Gastroesophageal sphincter (tissue), 4 donors: ENCODE measurements at regions not wholly inside any gene's neighbourhood (a gene's known extent, or its start where the extent isn't known, plus 50 kb on each side); places are given as distances from the start of the nearest gene placed in this dataset.

Experiments
- ATAC-seq: fragments of 150-250 bp; one replicate; pipeline ENCODE4 v1.9.1; 2016; ENCODE audit warnings: mild to moderate bottlenecking, moderate library complexity
- H3K27ac ChIP-seq, 4 donors: fragments of 200-600 bp; sonication (generic) in 3 of 4; 1 replicate in 3 of 4; 2 replicates in 1 of 4; pipeline ENCODE4 v1.5.1; 2016 to 2019
- H3K27me3 ChIP-seq: fragments of 200-600 bp; sonication (generic); one replicate; pipeline ENCODE4 v1.5.1; 2019
- H3K36me3 ChIP-seq, 2 donors: fragments of 200-600 bp; sonication (generic); one replicate each; pipeline ENCODE4 v1.5.1; 2019; ENCODE audit warnings: control low read depth in 1 of 2
- H3K4me1 ChIP-seq, 3 donors: fragments of 200-600 bp; sonication (generic); 1 replicate in 2 of 3; 2 replicates in 1 of 3; pipeline ENCODE4 v1.5.1; 2016 to 2019; ENCODE audit warnings: control low read depth in 2 of 3
- H3K4me3 ChIP-seq, 2 donors: fragments of 200-600 bp; sonication (generic); one replicate each; pipeline ENCODE4 v1.5.1; 2019; ENCODE audit warnings: mild to moderate bottlenecking in 1 of 2, moderate library complexity in 1 of 2
- H3K9me3 ChIP-seq, 3 donors: fragments of 200-600 bp; sonication (generic); one replicate each; pipeline ENCODE4 v1.5.1; 2017 to 2019; ENCODE audit warnings: control low read depth in 2 of 3
- CTCF ChIP-seq, 4 experiments: fragments of 200-600 bp in 2 of 4; fragments of 450-650 bp in 2 of 4; sonication (generic) in 1 of 4; IDR thresholded peaks; one replicate each; pipeline ENCODE4 v1.5.1; 2017 to 2019; ENCODE audit warnings: antibody characterized with exemption in 4 of 4, mild to moderate bottlenecking in 2 of 4, moderate library complexity in 2 of 4
- EP300 ChIP-seq: sonication (generic); formaldehyde crosslinking; IDR thresholded peaks from one replicate; pipeline ENCODE4 v1.6.1; 2017; ENCODE audit warnings: antibody characterized with exemption, mild to moderate bottlenecking
- POLR2A ChIP-seq, 2 donors: fragments of 450-650 bp; IDR thresholded peaks; one replicate each; pipeline ENCODE4 v1.6.1; 2017; ENCODE audit warnings: antibody characterized with exemption in 2 of 2, mild to moderate bottlenecking in 2 of 2, moderate library complexity in 1 of 2
- POLR2AphosphoS5 ChIP-seq: sonication (generic); formaldehyde crosslinking; IDR thresholded peaks from one replicate; pipeline ENCODE4 v1.6.1; 2017; ENCODE audit warnings: antibody characterized with exemption
- WGBS, 2 donors: methylation state at CpG; one replicate each; pipeline ENCODE4 v1.1.5; 2018; ENCODE audit warnings: low coverage in 1 of 2; 5-methylcytosine and 5-hydroxymethylcytosine counted together

GRCh38 chr21:21682172-21682571, 684.0 kb downstream of the NCAM2 start:
- TF ChIP-seq POLR2AphosphoS5: no peak
- no peak for TF ChIP-seq POLR2A (IDR thresholded peaks at IDR 0.05)
- TF ChIP-seq EP300: no peak
- TF ChIP-seq CTCF (IDR thresholded peaks at IDR 0.05): no peak
- Histone ChIP-seq H3K27me3 (no peaks in the 10 kb centered on the region), H3K27ac (no peak overlapping the region), H3K4me1 (no peaks in the 10 kb centered on the region), H3K36me3 (no peaks in the 10 kb centered on the region), H3K9me3 (peaks cover 0 to 6% (median 0%) of the 10 kb centered on the region in 3 donors), H3K4me3 (no peak overlapping the region)
- 83 to 84% methylated on average over 2 of the region's 2 CpGs for WGBS, 2 donors
- no peak for ATAC-seq

- no peak for ATAC-seq
- Histone ChIP-seq H3K4me1 (no peaks in the 10 kb centered on the region), H3K36me3 (no peaks in the 10 kb centered on the region), H3K27ac (no peak overlapping the region), H3K4me3 (no peak overlapping the region), H3K9me3 (no peaks in the 10 kb centered on the region), H3K27me3 (no peaks in the 10 kb centered on the region)
- TF ChIP-seq POLR2A (IDR thresholded peaks at IDR 0.05) (no peak), POLR2AphosphoS5 (no peak), EP300 (no peak), CTCF (IDR thresholded peaks at IDR 0.05) (no peak)
- 45 to 54% methylated on average over 6 to 8 of the region's 8 CpGs for WGBS, 2 donors
Observed at GRCh38 chr21:21688889-21689288, 690.7 kb downstream of the NCAM2 start.

- H3K4me1 ChIP-seq: no peaks in the 10 kb centered on the region
- H3K4me3 ChIP-seq: no peak overlapping the region
- no peaks in the 10 kb centered on the region for H3K36me3 ChIP-seq
- H3K9me3 ChIP-seq: no peaks in the 10 kb centered on the region
- WGBS, 2 donors: 36 to 53% methylated on average over 3 of the region's 3 CpGs
- no peak for ATAC-seq
- H3K27me3 ChIP-seq: no peaks in the 10 kb centered on the region
- no peak overlapping the region for H3K27ac ChIP-seq
- TF ChIP-seq CTCF (IDR thresholded peaks at IDR 0.05): no peak
- no peak for TF ChIP-seq EP300
- no peak for TF ChIP-seq POLR2AphosphoS5
- no peak for TF ChIP-seq POLR2A (IDR thresholded peaks at IDR 0.05)
Observed at GRCh38 chr21:21690068-21690665, 692.0 kb downstream of the NCAM2 start.

- no peaks in the 10 kb centered on the region for H3K36me3 ChIP-seq
- H3K9me3 ChIP-seq: no peaks in the 10 kb centered on the region
- ATAC-seq: no peak
- 22 to 48% methylated on average over 4 of the region's 4 CpGs for WGBS, 2 donors
- H3K4me1 ChIP-seq: no peaks in the 10 kb centered on the region
- no peak for TF ChIP-seq POLR2A (IDR thresholded peaks at IDR 0.05)
- TF ChIP-seq POLR2AphosphoS5: no peak
- TF ChIP-seq CTCF (IDR thresholded peaks at IDR 0.05): no peak
- no peak for TF ChIP-seq EP300
- no peaks in the 10 kb centered on the region for H3K27me3 ChIP-seq
- H3K27ac ChIP-seq: no peak overlapping the region
- no peak overlapping the region for H3K4me3 ChIP-seq
Observed at GRCh38 chr21:21712748-21713520, 714.7 kb downstream of the NCAM2 start.
